NCI-H2196 (cell line): ENCODE measurements at regions not wholly inside any gene's neighbourhood (a gene's known extent, or its start where the extent isn't known, plus 50 kb on each side); places are given as distances from the start of the nearest gene placed in this dataset.
A peak's percentile ranks its signal among the peaks of the same experiment; 100 is the strongest.

Source experiments
- DNase-seq: peaks from one replicate; lab custom pipeline; 2025; ENCODE audit not compliant: unreplicated experiment; lab: John Stamatoyannopoulos, UW

DNA sequence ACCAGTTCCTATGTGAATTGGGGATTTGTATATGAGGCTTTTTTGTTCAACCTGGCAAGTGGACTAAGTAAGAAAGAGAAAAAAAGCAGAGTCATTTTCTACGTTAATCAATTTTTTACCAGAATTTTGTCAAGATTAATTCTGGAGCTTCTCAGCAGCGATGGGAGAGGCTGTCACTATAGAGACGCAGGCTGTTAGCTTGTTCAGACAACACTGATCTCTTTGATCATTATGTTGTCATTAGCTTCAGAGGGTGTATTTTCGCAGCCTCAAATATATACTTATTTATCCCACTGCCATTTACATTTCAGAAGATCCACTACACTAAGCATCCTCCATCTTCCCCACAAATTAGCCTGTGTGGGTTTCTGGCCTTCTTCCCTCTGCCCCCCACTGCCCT is 196.7 kb upstream of the PFKP start:
- DNase-seq: no peak

DNA sequence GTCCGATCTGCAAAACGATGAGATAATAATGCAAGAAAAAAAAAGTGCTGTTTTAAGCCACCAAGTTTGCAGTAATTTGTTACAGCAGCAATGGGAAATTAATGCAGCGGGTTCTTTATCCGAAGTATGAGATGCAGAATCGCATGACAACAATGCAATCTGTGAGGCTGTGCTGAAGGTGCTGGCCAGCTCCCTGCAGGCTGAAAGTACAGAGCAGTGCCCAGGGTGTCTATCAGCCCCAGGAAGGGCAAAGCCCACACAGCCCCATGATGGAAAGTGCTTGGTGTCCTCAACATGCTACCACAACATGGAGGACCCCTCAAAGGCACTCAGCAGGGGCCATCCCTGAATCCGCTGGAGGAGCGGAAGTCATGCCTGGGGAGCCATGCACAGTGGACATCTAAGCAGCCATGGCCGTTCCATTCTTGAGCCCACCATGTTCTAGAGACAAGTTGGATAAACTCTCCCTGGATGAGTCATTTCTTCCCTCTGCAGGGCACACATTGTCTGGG is 199.5 kb upstream of the PFKP start:
- no peak for DNase-seq

DNA sequence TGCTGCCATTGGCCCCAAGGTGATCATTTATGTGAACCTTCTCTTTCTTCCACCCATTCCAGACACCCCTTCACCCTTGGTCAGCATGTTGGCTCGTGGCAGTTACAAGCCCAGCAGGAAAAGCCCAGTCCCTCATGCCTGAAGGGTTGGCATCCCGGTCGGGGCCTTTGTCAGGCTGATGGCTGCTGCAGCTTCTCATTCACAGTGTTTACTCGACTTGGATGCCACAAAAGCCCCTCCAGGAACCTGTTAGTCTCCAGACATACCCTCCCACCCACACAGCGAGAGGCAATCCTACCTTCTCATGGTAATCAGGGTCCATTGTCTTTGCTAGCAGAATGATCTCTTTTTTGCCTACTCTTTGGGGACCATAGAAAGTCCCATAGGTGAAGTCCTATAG is 200.8 kb upstream of the PFKP start:
- DNase-seq: no peak

DNA sequence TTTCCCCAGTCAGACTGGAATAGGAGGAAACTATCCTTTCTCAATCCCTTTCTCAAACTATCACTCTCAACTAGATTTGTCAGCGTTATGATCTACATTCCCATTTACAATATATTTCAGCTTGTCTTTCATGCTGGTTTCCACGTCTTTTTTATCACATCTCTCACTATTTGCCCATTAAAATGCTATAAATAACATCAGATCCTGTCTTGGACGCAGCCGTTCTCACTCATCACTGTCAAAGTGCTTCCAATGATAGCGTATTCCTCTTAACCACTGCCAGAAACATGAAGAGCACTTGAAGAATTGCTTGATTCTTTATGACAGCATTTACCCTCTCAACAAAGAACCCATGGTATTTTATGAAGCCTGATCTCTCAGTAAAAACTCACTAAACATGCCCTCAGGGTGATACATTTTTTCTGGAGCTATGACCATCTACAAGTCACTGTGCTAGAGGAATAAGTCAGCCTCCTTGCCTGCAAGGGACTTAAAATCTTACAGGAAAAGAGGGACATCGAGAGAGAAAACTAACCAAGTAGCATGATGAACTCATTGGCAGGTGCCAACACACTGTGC is 205.6 kb upstream of the PFKP start:
- no peak for DNase-seq

DNA sequence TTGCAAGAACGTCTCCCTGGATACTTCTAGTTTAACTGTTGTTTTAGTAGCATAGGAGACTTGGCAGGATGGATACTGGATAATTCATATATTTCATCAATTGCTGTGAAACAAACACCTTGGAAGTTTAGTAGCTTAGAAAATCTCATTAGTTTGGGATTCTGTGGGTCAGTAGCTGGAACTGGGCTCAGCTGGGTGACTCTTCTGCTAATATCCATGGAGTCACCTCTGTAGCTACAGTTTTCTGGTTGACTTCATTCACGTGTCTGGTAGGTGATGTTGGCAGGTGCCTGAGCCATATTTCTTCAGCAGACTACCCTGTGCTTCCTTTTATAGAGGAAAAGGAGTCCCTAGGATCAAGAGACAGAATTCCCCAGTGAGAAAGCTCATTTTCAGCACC is 208.9 kb upstream of the PFKP start:
- DNase-seq: no peak

DNA sequence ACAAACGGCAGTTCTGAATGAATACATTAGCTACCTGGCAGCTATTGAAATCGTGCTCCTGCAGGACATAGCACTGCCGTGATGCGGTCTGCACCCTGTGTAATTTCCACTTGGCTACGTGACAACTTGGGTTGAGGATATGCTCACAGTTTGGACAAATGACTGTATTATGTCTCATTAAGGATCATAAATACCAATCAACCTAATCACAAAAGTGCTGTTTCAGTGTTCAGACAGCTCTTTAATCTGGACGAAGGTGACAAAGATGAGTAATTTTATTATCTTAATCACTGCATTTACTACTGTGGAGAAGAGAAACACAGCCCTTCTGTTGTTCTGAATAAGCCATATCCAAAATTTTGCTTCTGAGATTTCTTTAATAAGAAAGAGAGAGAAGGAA is 210.8 kb upstream of the PFKP start:
- no peak for DNase-seq

DNA sequence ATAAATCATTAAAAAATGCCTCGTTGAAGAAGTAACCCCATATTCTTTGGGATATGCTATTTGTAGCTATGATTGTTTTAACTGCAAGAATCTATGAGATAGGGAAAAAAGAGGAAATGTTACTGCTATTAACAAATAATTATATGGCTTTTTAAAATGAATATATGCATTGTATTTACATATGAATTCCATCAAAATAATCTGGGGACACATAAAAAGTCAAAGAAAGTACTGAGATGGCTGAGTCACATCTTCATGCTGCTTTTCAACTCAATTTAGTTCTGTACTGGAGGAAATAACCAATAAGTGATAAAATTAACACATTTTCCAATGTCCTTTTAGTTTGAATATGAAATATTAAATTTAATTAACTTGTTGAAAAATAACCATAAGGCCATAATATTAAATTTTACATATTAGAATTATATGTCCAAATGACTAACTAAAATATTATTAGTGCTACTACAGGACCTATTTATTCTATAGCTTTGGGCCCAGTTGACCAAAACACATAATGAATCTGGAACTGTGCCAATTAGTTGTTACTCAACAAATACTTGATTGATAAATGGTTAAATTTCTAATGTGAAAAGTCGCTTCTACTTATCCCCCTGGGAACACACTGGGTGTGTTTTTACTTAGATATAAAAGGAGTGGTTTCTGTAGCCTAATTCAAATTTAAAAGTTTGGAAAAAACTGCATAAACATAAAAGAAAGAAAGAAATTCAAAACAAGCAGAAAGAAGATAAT is 214.6 kb upstream of the PFKP start:
- DNase-seq: no peak

DNA sequence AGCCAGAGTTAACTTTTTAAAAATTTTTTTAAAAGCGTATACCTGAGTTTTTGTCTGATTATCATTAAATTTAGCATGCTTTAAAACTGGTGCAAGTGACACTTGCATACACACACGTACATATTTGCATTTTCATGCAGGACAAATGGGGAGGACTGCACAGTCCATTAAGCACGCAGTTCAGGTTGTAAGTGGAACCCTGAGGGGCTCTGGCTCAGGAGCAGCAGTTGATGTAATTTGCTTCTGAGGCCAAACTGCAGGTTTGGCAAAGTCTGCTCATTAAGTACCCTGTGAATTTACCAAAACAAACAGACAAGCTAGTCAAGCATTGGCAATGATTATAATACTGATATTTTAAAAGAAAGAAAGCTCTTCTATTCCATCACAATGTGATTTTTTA is 215.8 kb upstream of the PFKP start:
- no peak for DNase-seq

DNA sequence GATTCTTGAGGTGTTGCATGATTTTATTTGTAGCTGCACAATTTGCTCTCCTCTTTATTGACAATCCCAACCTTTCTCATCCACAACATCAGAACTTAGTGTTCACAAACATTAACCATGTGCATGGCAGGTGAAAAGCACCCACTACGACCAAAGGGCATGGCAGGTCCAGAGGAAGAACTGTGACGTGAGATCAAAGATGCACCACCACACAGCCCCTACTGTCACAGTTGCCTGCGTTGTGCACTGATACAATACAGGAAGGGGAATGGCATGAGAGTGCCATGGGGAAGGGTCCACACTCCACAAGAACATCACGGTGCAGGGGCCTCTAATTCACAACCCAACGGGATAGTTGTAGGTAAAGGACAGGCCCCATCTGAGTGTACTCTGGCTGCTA is 217.1 kb upstream of the PFKP start:
- no peak for DNase-seq

DNA sequence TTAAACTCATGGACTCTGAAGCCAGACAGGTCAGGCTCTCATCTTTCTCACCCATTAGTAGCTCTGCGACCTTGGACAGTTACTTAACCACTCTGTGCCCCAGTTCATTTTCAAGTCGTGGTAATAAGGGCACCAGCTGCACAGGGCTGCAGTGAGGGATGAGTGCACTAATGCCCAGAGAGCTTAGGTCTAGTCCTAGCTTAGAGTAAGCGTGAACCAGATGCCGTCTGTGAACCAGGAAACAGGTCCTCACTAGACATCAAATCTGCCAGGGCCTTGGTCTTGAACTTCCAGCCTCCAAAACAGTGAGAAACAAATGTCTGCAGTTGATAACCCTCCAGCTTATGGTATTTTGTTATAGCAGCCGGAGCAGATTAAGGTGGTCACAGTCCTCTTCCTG is 222.4 kb upstream of the PFKP start:
- no peak for DNase-seq

DNA sequence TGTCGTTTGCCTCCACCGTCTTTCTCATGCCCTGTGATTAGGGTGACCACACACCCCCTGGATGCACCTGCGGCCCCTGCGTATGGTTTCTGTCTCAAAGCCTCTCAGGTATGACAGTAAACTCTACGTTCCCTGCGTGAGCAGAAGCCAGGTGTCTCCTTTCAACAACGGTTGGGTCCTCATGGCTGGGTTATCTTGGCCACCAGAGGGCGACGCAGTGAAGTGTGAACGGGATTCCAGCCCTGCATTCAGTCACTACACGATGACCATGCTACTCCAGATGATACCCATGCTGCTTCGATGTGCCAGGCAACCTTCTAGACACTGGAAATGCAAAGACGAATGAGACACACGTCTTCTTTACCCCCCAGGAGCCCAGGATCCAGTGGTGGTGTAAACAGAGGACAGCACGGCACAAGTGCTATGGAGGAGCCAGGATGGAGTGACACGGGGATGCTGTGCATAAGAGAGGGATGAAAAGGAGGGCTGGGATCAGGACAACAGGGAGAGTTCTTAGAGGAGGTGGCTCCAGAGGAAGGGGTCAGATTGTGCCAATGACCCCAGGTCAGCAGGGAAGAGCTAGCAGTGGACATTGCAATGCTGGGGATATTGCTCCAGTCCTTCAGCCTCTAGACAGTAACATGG is 228.1 kb upstream of the PFKP start:
- peak; percentile 4 for DNase-seq

DNA sequence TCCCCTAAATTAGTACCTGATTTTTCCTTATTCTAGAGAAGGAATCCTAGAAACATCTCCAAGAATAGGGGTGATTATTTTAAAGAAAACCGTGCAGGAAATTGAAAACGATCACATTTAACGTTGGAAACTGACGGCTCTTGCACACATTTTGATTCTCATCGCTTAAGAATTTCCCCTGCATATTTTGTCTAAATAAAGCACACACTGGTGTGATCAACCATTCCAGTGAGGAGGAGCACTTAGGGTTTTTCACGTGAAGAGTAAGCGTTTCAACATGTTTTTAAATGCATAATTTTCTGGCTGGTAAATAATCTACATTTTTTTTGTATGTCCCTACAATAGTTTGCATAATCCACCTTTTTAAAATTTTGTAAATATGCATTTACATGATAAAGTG is 229.7 kb upstream of the PFKP start:
- DNase-seq: no peak

DNA sequence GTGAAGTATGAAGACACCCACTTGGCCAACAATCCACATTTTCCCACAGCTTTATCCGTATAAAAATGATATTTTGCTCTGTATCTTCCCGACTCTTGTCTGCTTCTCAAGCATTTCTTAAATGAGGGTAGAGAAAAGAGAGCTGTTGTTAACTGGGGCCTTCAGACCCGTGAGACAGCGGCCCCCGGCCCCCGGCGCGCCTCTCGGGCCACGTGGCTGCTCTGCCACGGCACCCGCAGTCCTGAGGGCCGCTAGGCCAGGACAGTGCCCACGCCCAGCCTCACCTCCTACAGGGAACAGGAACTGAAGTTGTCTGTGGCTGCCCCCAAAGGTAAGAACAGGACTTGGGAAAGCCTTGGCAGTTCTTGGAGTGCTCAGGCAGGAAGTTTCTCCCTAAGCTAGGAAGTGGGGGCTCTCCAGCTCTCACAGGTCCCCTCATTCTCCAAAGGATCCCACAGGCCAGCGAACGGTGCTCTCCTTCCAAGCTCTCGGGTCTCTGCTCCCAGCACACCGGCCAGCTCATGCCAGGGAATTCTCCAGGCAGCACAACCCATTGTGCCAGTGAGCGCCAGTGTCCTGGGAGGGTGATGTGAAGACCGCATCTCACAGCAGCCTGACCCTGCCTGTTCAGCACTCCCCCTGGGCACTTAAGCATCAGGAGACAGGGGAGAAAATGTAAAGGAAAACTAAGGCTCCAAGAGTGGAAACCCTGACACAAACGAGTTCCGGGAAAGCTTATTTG is 230.3 kb upstream of the PFKP start:
- no peak for DNase-seq

DNA sequence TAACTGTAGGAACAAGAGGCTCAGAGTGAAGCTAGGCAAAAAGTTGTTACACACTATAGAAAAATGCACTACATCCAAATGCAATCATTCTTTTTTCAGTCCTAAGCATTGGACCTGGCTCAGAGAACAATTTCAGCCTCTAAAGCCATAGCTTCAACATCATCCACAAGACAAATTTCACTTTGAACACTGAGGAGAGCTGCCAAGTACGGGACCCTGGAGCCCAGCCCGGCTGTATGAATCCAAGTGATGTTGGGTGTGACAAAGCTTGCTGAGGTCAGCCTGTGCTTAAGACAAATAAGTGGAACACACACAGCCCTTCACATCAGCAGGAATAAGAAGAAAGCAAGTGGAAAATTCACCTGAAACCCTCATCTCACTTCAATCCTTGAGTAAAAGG is 233.1 kb upstream of the PFKP start:
- no peak for DNase-seq

DNA sequence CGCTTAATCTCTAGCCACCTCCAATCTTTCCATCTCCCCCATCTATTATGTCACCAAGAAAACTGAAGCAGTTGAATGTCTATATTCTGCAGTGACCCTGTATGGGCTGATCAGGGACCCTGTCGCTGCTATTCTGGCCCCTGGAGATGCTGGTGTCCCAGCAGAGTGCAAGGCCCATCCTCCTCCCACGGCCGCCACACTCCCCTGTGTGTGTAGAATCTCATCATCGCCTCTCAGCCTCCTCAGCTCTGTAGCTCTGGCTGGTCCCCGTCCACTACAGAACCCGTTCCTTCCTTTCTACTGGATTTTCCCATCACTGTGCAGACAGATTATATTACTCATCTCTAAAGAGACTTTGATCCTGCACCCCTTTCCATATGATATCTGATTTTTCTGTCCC is 235.8 kb upstream of the PFKP start:
- DNase-seq: no peak

DNA sequence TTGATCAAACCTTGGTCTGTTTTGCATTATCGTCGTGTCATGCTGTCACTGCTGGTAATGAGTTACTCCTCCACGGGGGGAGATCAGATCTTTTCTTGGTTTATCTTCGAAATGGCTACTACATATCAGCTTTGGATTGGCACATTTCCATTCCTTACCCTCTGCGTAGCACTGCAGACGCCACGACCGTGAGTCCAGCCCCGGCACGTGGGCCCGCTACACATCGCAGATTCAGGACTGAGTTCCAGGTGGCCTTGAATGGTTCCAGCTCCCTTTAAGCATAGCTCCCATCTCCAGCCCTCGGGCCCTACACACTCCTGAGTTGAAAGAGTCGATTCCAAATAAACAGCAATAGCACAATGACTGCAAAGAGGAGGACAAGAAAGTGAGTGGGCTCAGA is 238.6 kb upstream of the PFKP start:
- no peak for DNase-seq

DNA sequence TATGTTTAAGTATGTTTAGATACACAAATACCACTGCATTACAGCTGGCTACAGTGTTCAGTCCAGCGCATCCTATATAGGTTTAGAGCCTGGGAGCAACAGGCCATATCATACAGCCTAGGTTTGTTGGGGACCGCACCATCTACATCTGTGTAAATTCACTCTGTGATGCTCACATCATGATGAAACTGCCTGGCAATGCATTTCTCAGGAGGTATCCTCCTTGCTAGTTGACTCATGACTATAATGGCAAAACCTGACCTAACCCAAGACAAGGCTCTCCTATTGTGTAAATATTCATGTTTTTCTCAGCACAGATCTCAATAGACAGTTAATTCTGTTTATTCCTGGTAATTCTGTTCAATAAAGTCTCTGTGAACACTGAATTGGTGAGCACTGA is 240.7 kb upstream of the PFKP start:
- no peak for DNase-seq

DNA sequence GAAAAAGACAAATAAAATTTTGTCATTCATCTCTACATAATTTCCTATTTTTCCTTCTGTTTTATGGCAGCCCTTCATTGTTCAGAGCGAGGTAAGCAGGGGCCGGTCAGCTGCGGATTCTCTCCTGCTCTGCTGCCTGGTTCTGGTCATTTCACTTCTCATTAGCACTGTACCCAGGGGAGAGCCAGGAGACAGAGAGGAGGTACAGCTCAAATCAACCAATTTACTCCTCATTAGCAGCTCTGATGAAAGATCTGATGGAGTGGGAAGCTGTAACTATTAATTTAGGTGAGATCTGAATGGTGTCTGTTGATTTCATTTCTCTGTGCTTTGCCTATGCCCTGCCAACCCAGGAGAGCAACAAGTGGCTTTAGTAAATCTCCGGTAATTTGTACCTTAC is 241.5 kb upstream of the PFKP start:
- DNase-seq: no peak

DNA sequence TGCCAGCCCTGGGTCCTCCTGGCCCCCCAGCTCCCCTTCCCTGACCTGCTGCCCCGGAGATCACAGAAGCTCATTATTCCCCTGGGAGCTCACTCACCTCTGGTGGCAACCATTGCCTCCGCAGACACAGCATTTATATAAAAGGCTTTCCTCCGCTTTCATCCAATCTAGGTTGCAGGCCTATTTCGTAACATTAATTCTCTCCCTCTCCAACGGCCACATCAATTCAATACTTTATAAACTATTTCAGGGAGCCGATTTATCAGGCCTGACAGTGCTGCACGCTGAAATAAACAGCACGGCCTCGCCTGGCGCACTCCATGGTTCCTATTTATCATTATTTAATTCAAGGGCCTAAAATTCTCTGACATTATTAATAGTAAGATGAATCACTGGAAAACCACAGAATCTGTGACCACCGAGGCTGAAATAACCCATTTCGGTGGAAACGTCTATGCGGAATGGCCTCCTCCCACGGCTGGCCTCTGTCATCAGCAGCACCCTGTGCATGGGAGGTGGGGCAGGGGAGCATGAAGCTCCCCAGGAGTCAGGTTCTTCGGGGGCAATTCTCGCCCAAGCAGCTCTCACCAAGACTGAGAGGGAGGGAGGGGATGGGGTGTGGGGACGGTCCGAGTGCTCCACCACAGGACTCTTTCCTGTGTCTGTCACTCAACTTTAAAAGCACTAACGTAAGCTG is 249.3 kb upstream of the PFKP start:
- DNase-seq: no peak

DNA sequence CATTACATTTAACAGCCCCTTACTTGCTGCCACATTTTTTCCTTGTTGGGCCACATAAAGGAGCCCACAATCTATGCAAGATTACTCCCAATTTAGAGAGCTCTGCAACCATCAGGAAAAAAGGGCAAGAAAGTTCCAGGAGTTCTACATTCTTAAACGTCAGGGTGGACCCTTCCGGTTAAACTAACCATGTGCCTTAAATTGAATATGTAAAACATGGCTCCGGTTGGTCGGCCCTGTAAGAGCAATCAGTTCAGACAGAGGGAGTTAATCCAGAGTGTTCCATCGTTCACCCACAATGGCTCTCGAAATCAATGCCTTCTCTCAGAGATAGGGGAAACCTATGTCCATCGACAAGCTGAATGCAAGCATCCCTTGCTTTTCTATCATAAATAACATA is 253.7 kb upstream of the PFKP start:
- no peak for DNase-seq

DNA sequence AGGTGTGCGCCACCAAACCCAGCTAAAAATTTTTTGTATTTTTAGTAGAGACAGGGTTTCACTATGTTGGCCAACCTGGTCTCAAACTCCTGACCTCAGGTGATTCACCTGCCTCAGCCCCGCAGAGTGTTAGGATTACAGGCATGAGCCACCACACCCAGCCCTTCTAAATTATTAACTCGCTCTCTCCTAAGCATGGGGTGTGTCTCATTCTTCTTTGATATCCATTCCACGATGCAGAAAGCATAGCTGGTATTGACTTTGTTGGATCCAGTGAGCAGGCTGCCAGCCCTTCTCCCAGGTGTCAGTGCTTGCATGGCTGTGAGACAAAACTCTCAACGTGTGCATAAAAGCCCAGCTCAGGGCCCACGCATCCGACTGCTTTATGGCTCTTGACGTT is 254.1 kb upstream of the PFKP start:
- DNase-seq: no peak
